ENCODE measurements at regions not wholly inside any gene's neighbourhood (a gene's known extent, or its start where the extent isn't known, plus 50 kb on each side); places are given as distances from the start of the nearest gene placed in this dataset.

GRCh38 chr14:34015383-34015782, 64.5 kb upstream of the EGLN3 start:
- DNase-seq (ENCODE audit: low read depth) = no peak

GRCh38 chr14:34014936-34015335, 64.1 kb upstream of the EGLN3 start:
- DNase-seq (ENCODE audit: low read depth) = no peak

GRCh38 chr14:34013721-34014060, 62.8 kb upstream of the EGLN3 start:
- DNase-seq (ENCODE audit: low read depth) = no peak

- DNase-seq (ENCODE audit: low read depth) = no peak
Measured at GRCh38 chr14:34012978-34013720, 62.3 kb upstream of the EGLN3 start.

- no peak for DNase-seq (ENCODE audit: low read depth)
Measured at GRCh38 chr14:34012369-34012768, 61.5 kb upstream of the EGLN3 start.

GRCh38 chr14:34009956-34010355, 59.1 kb upstream of the EGLN3 start:
- DNase-seq (ENCODE audit: low read depth) = no peak

- no peak for DNase-seq (ENCODE audit: low read depth)
Measured at GRCh38 chr14:34007902-34008301, 57.0 kb upstream of the EGLN3 start.

GRCh38 chr14:34005901-34006300, 55.0 kb upstream of the EGLN3 start:
- DNase-seq (ENCODE audit: low read depth) = no peak

- DNase-seq (ENCODE audit: low read depth) = no peak
Measured at GRCh38 chr14:34004881-34005280, 54.0 kb upstream of the EGLN3 start.

- no peak for DNase-seq (ENCODE audit: low read depth)
Measured at GRCh38 chr14:34003691-34004090, 52.8 kb upstream of the EGLN3 start.

GRCh38 chr14:34003082-34003668, 52.3 kb upstream of the EGLN3 start:
- no peak for DNase-seq (ENCODE audit: low read depth)
